ENCODE measurements at regions not wholly inside any gene's neighbourhood (a gene's known extent, or its start where the extent isn't known, plus 50 kb on each side); places are given as distances from the start of the nearest gene placed in this dataset.

GRCh38 chr18:22330508-22330907 lies 87.2 kb downstream of the CTAGE1 start:
- no peak for DNase-seq (ENCODE audit: low spot score)

DNA sequence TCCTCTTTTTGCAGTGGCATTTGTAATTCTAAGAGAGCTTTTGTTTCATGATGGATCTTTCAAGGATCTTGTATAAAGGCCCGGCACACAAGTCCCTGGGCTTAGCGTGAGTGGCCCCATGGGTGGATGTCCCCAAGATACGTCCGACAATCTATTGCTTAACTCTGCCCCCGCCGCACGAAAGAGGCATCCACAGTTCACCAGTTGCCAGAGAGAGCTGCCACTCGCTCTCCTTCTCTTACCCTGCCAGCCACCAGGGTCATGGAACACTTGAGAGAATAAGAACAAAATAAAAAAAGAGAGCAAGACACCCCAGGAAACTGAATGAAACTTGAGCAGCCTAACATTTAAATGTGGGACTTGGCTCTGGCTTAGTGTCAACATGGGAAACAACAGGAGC lies 92.3 kb downstream of the CTAGE1 start:
- no peak for DNase-seq (ENCODE audit: low spot score)

- peak; percentile 76 for DNase-seq (ENCODE audit: low spot score)
Observed at GRCh38 chr18:22324191-22325131, 93.3 kb downstream of the CTAGE1 start.

DNA sequence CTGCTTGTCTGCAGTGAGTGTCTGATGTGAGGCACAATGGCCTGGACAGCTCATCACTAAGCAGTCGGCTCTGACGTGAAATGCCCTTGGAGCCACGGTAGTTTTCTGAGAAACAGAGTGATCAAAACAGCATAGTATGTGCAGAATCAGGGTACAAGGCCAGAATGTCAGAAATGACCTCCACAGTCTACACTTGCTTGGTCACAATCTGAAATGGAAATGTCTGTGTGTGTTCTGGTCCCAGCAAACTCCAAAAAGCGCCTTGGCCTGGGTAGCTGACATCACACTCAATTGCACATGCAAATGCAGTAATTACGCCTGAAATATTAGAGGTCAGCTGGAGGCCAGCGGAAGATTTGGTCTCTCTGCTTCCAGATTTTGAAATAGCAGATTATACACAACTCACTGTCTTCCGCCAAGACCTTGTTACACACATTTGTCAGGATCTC lies 95.4 kb downstream of the CTAGE1 start:
- DNase-seq (ENCODE audit: low spot score), result no peak

- no peak for DNase-seq (ENCODE audit: low spot score)
Observed at GRCh38 chr18:22320771-22321170, 96.9 kb downstream of the CTAGE1 start.

DNA sequence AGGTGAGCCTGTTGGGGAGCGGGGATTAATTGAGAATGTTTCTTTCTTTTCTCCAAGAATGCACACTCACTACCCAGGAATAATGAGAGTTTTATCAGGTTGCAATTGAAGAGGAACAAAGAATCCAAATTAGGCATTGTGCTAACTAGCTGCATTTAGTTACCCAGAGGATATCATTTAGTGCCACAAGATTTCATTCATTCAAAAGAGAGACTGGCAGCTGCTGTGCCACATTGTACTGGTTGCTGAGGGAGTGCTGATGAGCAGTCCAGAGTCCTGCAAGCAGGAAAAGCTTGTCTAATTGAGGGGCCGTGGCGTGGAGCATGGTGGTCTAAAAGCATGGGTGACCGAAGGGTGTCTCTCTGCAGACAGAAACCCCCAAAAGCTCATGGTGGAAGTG lies 97.6 kb downstream of the CTAGE1 start:
- no peak for DNase-seq (ENCODE audit: low spot score)

DNA sequence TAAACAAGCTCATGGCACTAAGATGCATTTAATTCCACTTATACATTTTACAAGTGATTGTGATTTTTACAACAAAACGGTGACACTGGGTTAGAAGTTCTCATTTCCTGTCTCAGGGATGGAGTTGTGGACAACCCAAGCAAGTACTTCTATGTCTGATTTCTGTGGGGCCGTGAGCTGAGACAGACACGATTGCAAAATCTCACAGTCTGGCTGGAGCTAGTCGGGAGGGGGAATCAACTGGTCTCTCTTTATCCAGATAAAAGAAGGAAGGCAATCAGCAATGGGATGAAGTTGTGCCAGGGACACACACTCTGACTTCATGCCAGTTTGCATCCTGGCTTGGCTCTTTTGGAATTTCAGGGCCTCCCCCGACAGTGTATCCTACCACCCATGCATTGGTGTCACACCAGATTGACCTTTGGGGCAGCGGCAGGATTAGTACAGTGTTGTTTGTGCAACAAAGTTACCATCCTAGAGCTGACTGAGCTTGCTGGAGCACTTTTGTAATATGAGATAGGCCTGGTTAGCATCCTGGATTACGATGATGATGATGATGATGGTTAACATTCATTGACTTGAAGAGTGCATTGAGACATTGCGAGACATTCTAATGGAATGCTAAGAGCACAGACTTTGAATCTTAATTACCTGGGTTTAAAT lies 98.8 kb downstream of the CTAGE1 start:
- DNase-seq (ENCODE audit: low spot score), result no peak

- DNase-seq (ENCODE audit: low spot score), result no peak
Observed at GRCh38 chr18:22314420-22314819, 103.3 kb downstream of the CTAGE1 start.

GRCh38 chr18:22314001-22314400 lies 103.7 kb downstream of the CTAGE1 start:
- no peak for DNase-seq (ENCODE audit: low spot score)

- DNase-seq (ENCODE audit: low spot score), result no peak
Observed at GRCh38 chr18:22311301-22311700, 106.4 kb downstream of the CTAGE1 start.

- DNase-seq (ENCODE audit: low spot score), result no peak
Observed at GRCh38 chr18:22309191-22309590, 108.5 kb downstream of the CTAGE1 start.

DNA sequence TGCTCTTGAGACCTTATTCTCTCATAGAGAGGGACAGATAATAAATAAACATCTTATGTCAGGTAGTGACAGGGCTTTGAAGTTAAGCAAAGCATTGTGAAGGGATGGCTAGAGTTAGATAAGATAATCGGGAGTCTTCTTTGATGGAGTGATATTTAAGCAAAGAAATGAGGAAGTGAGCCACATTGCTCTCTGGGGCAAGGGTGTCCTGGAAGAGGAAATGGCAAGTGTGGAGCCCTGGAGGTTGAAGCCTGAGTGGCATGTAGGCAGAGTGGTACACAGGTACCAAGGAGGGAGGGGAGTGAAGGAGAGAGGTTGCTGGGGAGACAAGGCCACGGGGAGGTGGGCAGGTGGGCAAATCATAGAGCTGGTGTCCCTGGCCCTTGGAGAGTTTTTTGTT lies 110.2 kb downstream of the CTAGE1 start:
- DNase-seq (ENCODE audit: low spot score), result no peak

DNA sequence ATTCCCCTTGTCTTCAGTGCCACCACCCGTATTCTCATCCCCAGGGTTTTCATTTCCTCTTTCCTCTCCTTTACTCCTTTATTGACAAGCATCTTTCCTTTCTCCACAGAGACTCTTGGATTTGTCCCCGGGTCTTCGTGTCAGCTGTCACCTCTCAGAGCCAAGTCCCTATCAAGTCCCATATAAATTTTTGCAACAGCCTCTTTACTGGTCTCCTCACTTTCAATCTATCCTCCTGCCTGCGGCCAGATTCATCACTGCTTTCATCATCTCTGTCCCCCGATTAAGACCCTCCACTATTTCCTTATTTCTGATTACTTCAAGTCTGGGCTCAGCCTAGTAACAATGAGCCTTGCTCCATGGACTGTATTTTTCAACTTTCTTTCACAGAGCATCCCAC lies 113.8 kb downstream of the CTAGE1 start:
- DNase-seq (ENCODE audit: low spot score), result no peak

GRCh38 chr18:22302144-22302543 lies 115.6 kb downstream of the CTAGE1 start:
- DNase-seq (ENCODE audit: low spot score), result no peak

DNA sequence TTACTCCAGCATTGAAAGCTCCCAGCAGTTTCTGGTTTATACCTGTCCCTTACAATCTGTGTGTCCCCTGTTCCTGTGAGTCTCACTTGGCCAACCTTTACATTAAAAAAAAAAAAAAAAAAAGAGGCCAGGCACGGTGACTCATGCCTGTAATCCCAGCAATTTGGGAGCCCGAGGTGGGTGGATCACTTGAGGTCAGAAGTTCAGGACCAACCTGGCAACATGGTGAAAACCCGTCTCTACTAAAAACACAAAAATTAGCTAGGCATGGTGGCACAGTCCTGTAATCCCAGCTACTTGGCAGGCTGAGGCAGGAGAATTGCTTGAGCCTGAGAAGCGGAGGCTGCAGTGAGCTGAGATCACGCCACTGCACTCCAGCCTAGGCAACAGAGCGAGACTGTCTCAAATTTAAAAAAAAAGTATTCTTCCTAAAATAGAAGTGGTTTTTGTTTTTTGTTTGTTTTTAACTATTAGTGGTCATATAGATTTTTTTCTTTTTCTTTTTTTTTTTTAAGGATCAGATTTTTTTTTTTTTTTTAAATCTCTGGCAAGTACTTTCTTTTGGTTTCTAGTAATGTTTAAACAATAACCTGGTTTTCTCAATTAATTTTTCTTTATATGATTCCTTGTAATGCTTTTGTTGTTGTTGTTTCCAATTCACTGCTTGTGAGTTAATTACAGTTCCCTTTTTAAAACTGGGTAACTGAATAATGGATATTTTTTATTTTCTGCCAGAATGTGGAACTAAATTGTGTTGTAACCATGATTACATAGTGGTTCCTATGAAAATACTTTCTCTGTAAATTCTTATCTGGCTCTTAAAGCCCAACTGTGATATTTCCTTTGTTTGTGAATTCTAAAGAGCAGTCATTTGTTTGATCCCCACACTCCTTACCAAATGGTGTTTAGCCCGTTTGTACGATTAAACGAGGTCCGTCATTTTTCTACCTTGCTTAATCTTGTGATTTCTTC lies 116.8 kb downstream of the CTAGE1 start:
- DNase-seq (ENCODE audit: low spot score), result no peak

DNA sequence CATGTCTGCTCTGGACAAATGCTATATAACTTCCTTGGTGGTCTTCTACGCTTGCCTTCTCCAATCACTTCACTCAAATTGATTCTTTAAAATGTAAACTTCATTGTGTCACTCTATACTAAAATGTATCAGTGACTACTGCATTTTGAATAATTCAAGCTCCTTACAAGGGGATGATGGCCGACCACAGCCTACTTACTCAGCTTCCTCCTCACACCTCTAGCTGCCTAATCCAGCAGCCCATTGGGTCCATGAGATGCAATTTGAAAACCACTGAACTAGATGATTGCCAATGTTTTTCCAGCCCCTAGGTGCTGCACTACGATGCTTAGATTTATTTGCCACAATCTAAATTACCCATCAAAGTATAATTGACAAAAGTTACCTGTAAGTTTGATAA lies 120.7 kb downstream of the CTAGE1 start:
- DNase-seq (ENCODE audit: low spot score), result no peak

DNA sequence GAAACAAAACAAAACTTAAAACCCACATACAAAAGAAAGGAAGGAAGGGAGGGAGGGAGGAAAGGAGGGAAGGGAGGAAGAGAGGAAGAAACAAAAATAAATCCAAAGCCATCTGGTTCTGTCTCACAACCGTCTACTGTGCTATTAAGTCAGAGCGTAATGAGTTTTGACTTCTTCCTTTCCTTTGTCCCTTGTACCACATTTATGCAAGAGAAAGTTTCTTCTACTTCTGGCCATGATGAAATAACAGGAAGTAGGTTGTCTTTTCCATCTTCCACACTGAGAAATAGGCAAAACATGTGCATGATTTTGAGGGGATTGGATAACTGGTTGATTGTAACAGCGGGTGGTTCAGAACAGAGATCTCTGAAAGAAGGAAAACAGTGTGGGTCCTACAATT lies 121.4 kb downstream of the CTAGE1 start:
- no peak for DNase-seq (ENCODE audit: low spot score)

DNA sequence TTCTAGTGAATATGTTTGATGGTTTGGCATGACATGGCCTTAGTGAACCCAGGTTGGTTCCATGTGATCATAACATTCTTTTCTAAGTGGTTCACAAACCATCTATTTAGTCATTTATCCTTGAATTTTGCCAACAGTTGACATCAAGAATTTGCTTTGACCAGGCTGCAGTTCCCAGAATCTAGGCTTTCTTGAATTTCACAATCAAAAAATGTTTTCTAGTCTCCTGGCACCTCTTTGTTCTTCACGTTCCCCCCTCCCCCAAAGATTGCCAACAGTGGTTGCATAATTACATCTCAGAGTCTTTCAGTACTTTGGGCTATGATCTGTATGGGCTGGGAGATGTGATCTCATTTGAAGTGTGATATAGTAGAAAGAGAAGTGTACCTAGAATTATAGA lies 124.0 kb downstream of the GATA6 start:
- no peak for DNase-seq (ENCODE audit: low spot score)

DNA sequence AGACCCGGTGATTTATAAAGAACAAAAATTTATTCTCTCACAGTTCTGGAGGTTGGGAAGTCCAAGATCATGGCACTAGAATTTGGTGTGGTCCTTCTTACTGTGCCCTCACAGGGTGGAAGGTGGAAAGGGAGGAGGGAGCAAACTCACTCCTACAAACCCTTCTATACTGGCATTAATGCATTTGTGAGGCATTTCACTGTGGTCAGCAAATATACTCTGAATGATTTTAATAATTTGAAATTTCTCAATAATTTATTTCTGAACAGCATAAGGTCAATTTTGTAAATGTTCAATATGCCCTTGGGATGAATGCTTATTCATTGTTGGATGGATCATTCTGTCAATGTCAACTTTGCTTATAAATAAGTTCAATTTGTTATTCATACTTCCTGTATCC lies 120.6 kb downstream of the GATA6 start:
- no peak for DNase-seq (ENCODE audit: low spot score)

- DNase-seq (ENCODE audit: low spot score), result no peak
Observed at GRCh38 chr18:22286585-22286984, 117.2 kb downstream of the GATA6 start.

GRCh38 chr18:22285361-22286140 lies 116.2 kb downstream of the GATA6 start:
- DNase-seq (ENCODE audit: low spot score), result no peak

Data from ecto neural progenitor cell (in vitro differentiated cells).